ENCODE measurements at regions not wholly inside any gene's neighbourhood (a gene's known extent, or its start where the extent isn't known, plus 50 kb on each side); places are given as distances from the start of the nearest gene placed in this dataset.

DNA sequence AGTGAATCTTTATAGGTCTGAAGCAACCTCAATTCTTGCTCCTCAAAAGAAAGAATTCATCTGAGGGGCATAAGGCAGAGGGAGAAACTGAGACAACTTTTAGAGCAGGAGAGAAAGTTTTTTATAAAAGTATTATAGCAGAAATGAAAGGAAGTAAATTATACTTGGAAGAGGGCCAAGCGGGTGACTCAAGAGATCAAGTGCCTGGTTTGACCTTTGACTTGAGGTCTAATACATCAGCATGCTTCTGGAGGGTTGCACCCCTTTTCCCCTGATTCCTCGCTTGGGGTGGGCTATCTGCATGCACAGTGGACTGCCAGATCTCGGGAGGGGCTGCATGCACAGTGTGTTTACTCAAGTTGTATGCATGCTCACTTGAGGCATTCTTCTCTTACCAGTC, 268.5 kb upstream of the LRATD1 start:
- H3K27me3 ChIP-seq (ENCODE audit: control insufficient read depth in 1 of 2, insufficient read depth in 2 of 2, low read length in 2 of 2), result no peaks in the 10 kb centered on the region
- H3K9me3 ChIP-seq (ENCODE audit: low read length), result peaks cover 68% of the 10 kb centered on the region
- no peaks in the 10 kb centered on the region for H3K79me2 ChIP-seq (ENCODE audit: insufficient read depth, low read length)
- ATAC-seq (no peak), FAIRE-seq (no peak), DNase-seq (ENCODE audit: low spot score) (no peak)
- no peak for TF ChIP-seq NFIC (IDR thresholded peaks at IDR 0.05; ENCODE audit: low read length)
- TF ChIP-seq, protein P1, sequence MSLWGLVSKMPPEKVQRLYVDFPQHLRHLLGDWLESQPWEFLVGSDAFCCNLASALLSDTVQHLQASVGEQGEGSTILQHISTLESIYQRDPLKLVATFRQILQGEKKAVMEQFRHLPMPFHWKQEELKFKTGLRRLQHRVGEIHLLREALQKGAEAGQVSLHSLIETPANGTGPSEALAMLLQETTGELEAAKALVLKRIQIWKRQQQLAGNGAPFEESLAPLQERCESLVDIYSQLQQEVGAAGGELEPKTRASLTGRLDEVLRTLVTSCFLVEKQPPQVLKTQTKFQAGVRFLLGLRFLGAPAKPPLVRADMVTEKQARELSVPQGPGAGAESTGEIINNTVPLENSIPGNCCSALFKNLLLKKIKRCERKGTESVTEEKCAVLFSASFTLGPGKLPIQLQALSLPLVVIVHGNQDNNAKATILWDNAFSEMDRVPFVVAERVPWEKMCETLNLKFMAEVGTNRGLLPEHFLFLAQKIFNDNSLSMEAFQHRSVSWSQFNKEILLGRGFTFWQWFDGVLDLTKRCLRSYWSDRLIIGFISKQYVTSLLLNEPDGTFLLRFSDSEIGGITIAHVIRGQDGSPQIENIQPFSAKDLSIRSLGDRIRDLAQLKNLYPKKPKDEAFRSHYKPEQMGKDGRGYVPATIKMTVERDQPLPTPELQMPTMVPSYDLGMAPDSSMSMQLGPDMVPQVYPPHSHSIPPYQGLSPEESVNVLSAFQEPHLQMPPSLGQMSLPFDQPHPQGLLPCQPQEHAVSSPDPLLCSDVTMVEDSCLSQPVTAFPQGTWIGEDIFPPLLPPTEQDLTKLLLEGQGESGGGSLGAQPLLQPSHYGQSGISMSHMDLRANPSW (CRISPR knock-in tag; IDR thresholded peaks at IDR 0.05; ENCODE audit: borderline replicate concordance), result no peak
- no peak for TF ChIP-seq ZNF263 (CRISPR knock-in tag; IDR thresholded peaks at IDR 0.05)
- TF ChIP-seq FOXK1 (CRISPR knock-in tag; IDR thresholded peaks at IDR 0.05; ENCODE audit: borderline replicate concordance, low read depth), result no peak
- TF ChIP-seq, protein P2, sequence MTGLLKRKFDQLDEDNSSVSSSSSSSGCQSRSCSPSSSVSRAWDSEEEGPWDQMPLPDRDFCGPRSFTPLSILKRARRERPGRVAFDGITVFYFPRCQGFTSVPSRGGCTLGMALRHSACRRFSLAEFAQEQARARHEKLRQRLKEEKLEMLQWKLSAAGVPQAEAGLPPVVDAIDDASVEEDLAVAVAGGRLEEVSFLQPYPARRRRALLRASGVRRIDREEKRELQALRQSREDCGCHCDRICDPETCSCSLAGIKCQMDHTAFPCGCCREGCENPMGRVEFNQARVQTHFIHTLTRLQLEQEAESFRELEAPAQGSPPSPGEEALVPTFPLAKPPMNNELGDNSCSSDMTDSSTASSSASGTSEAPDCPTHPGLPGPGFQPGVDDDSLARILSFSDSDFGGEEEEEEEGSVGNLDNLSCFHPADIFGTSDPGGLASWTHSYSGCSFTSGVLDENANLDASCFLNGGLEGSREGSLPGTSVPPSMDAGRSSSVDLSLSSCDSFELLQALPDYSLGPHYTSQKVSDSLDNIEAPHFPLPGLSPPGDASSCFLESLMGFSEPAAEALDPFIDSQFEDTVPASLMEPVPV (CRISPR knock-in tag; IDR thresholded peaks at IDR 0.05), result no peak
- TF ChIP-seq, protein P3, sequence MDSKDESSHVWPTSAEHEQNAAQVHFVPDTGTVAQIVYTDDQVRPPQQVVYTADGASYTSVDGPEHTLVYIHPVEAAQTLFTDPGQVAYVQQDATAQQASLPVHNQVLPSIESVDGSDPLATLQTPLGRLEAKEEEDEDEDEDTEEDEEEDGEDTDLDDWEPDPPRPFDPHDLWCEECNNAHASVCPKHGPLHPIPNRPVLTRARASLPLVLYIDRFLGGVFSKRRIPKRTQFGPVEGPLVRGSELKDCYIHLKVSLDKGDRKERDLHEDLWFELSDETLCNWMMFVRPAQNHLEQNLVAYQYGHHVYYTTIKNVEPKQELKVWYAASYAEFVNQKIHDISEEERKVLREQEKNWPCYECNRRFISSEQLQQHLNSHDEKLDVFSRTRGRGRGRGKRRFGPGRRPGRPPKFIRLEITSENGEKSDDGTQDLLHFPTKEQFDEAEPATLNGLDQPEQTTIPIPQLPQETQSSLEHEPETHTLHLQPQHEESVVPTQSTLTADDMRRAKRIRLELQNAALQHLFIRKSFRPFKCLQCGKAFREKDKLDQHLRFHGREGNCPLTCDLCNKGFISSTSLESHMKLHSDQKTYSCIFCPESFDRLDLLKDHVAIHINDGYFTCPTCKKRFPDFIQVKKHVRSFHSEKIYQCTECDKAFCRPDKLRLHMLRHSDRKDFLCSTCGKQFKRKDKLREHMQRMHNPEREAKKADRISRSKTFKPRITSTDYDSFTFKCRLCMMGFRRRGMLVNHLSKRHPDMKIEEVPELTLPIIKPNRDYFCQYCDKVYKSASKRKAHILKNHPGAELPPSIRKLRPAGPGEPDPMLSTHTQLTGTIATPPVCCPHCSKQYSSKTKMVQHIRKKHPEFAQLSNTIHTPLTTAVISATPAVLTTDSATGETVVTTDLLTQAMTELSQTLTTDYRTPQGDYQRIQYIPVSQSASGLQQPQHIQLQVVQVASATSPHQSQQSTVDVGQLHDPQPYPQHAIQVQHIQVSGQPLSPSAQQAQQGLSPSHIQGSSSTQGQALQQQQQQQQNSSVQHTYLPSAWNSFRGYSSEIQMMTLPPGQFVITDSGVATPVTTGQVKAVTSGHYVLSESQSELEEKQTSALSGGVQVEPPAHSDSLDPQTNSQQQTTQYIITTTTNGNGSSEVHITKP (CRISPR knock-in tag; IDR thresholded peaks at IDR 0.05; ENCODE audit: low read depth), result no peak
- POLR2A ChIA-PET, result no interaction called here
- intact Hi-C loops (cut with micrococcal nuclease; ENCODE audit: unreplicated experiment) (no loop called here), in situ Hi-C loops (cut with HindIII; ENCODE audit: extremely low pct_ligation_motif_present, low pct_unique_long_range_greater_than_20kb) (no loop called here)
- no TSS peak for BruUV-seq (replicated peaks)
- no peak overlapping the region for H3K4me3 ChIP-seq (replicated peaks in 1 of 3; ENCODE audit: insufficient read depth in 1 of 3, low read depth in 2 of 3, low read length in 3 of 3)
- H3K27ac ChIP-seq (ENCODE audit: extremely low read length, insufficient read depth, low read length), result no peak overlapping the region
- H3K4me1 ChIP-seq (ENCODE audit: insufficient read depth, low read length), result no peaks in the 10 kb centered on the region
- H3K9ac ChIP-seq (ENCODE audit: insufficient read depth, low read depth, low read length), result no peak overlapping the region
- CTCF ChIA-PET (ENCODE audit: low intra/inter-chr PET ratio, low total read pairs), result no interaction called here
- H2AFZ ChIP-seq (ENCODE audit: low read length), result no peak overlapping the region
- H4K20me1 ChIP-seq (ENCODE audit: insufficient read depth, low read length), result no peaks in the 10 kb centered on the region
- WGBS (ENCODE audit: low lambda C conversion rate), result 23% methylated on average over 3 of the region's 3 CpGs
- no peak overlapping the region for H3K4me2 ChIP-seq (ENCODE audit: low read depth, low read length)
- no peaks in the 10 kb centered on the region for H3K36me3 ChIP-seq (replicated peaks in 1 of 2; ENCODE audit: control insufficient read depth in 1 of 2, insufficient read depth in 2 of 2, low read length in 2 of 2)

Data from HepG2 (cell line).